GM18508 (cell line): ENCODE measurements at regions not wholly inside any gene's neighbourhood (a gene's known extent, or its start where the extent isn't known, plus 50 kb on each side); places are given as distances from the start of the nearest gene placed in this dataset.

Source experiments
- ATAC-seq: cut with Tn5 transposase; IDR thresholded peaks from one replicate; pipeline ENCODE4 v1.9.1; 2021; ENCODE audit warnings: moderate number of reproducible peaks; ENCODE audit not compliant: insufficient read depth, unreplicated experiment

GRCh38 chr2:121955426-121955825 is 200.0 kb downstream of the TSN start:
- no peak for ATAC-seq

GRCh38 chr2:121955872-121956271 is 200.4 kb downstream of the TSN start:
- ATAC-seq, result no peak

DNA sequence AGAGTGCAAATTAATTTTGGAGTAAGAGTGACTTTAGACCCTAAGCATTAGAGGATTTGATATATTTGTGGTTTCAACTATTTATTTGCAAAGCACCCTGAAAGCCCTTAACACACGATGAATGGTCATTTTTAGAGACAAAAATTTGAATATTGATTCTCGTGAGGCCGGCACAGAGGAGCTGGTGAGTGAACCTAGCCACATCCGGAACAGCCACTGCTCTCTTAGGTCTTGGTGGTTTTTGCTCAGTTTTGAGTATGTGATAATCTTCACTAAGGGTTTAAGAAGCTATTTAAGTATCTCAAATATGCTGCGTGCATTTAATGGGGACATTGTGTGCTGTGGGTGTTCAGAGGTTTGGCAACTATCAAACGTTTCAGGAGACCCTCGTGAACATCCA is 204.8 kb downstream of the TSN start:
- ATAC-seq, result peak; percentile 81

GRCh38 chr2:121961761-121962160 is 206.3 kb downstream of the TSN start:
- ATAC-seq, result no peak

DNA sequence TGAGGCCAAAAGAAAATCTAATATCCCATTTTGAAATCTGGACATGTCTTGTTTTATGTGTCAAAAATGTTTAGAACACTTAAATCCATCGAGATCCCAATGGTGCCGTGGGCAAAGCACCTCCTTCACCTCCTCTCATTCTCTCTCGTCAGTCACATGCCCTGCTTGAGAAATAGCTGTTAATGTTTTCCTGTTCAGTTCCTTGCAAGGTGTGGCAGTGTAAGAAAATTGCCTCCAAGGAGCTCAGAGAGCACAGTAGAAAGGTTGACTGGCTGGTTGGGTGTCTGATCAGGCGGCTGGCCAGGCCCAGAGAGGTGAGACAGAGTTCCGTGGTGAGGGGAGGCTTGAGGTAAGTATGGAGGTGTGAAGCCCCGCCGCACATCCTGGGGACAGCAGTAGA is 210.2 kb downstream of the TSN start:
- no peak for ATAC-seq

DNA sequence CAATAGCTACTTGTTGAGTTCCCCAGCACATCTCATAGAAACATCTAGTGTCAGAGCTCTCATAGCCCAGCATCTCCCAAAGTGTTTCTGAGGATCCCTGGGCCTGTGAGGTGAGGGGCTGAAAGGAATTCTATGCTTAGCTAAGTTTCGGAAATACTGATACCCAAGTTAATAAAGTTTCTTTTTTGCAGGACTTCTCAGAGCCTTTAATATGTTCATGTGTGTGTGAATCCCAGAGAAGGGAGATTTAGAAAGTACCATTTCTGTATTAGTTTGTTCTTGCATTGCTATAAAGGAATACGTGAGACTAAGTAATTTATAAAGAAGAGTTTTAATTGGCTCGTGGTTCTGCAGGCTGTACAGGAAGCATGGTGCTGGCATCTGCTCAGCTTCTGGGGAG is 211.2 kb downstream of the TSN start:
- no peak for ATAC-seq

DNA sequence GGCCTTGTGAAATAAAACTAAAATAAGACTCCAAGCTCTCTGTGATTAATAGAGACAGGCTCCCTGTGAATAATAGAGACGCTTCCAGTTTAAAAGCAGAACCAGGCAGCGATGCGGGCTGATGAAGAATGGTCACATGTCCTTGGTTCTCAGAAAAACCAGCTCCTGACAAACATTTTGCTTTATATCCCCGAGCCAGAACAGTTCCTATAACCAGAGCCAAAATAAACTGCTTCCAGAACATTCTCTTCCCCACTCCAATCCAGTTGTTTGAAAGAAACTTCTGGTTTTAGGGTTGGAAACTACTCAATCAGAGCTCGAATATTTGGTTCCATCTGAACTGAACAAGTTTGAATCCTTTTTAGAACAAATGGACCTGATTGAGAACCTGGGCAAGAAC is 213.7 kb downstream of the TSN start:
- no peak for ATAC-seq

DNA sequence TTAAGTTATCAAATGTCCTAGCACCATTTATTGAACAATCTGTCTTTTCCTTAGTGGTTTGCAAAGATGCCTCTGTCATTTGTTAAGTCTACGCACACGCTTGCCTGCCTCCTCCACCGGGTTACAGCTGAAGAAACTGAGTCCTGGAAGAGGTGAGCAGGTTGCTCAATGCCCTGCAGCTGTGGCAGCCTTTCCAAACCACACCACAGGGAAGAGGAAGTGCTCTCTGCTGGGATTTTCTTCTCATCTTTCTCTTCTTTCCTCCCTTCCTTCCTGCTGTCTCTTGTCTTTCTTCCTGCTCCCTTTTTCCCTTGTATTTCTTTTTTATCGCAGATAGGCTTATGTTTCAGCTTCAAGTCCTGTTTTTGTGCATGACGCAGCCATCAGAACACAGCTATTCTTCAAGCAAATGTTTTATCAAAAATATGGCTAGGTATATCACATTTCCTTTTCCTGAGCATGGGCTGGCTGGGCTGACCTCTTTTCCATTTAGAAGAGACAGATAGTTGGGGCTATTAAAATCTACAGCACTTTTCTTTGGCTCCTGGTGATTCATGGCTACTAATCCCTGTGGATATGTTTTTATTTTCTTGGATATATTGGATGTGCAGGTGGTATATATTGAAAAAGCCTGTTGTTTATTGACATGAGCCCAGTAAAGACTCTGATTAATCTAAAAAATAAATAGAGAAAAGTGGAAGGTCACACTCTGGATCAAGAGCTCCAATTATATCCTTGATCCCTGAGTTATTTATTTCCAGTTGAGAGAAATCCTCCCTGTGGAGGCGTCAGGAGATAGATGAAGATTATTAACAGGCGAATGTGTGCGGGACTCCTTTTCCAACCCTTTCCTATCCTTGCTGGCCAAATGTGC is 214.6 kb downstream of the TSN start:
- ATAC-seq, result no peak

GRCh38 chr2:121972203-121972602 is 216.8 kb downstream of the TSN start:
- ATAC-seq, result no peak

DNA sequence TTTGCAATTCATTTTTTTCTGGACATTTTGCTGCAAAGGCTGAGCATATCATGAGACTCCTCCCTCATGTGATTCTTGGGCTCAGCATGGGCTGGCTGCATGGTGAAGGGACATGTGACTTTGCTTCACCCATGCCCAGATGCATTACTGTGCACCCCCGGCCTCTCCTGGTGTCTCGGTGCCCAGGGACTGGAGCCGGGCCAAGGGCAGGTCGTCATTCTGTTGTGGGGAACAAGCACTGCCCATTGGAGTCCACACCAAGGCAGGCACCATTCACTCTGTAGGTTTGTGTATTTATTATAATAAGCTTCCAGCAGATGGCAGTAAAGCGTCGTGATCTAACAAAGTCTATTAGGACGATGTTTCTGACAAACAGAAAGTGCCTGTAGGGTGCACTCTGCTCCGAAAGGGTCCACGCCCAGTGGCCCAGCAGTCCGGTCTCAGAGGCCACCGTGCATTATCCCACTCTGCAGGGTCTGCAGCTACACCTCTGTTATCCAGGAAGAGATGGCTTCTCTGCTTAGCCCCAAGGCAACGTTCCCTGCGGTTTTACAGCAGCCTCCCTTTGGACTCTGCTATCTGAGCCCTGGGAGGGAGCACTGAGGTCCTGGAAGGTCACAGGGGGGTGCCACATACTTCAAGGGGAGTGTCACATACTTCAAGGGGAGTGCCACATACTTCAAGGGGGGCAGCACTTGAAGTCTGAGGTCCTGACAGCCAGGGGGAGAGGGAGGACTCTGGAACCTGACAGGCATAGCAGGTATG is 219.6 kb downstream of the TSN start:
- ATAC-seq, result peak; percentile 98

- no peak for ATAC-seq
Observed at GRCh38 chr2:121976926-121977325, 221.5 kb downstream of the TSN start.

DNA sequence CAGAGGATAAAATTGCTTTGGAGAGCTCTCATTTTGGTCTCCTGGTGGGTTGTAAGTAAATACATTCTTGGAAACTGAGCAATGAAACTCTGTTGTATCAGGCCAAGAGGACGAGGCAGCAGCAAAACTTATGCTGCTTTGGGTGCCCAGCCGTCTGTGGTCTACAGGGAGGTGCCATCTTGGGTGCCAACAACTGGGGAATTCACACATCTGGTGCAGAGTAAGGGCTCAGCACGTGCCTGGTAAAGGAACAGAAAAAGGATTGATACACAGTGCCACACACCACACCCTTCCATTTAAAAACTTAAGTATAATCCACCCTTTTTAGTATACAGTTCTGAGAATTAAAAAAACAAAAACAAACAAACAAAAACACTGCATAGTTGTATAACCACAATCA is 221.9 kb downstream of the TSN start:
- ATAC-seq, result no peak

DNA sequence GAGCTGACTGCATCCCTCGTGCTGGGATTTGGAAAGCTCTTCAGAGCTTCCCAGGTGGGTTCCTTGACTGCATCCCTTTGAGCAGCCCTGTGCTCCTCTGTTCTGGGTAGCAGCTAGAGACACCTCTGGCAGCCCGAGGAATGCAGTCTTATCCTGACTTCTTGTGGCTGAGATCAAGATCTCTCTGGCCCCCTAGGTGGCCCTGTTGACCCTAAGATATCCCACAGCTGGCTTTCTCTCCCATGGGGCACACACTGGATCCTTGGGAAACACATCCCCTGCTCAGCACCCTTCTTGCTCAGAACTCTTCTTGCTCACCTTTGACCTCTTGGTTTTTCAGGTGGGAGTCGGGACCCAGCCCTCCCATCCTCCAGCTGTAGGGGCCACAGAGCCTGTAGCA is 237.2 kb downstream of the TSN start:
- no peak for ATAC-seq

GRCh38 chr2:121993682-121994081 is 238.2 kb downstream of the TSN start:
- no peak for ATAC-seq

DNA sequence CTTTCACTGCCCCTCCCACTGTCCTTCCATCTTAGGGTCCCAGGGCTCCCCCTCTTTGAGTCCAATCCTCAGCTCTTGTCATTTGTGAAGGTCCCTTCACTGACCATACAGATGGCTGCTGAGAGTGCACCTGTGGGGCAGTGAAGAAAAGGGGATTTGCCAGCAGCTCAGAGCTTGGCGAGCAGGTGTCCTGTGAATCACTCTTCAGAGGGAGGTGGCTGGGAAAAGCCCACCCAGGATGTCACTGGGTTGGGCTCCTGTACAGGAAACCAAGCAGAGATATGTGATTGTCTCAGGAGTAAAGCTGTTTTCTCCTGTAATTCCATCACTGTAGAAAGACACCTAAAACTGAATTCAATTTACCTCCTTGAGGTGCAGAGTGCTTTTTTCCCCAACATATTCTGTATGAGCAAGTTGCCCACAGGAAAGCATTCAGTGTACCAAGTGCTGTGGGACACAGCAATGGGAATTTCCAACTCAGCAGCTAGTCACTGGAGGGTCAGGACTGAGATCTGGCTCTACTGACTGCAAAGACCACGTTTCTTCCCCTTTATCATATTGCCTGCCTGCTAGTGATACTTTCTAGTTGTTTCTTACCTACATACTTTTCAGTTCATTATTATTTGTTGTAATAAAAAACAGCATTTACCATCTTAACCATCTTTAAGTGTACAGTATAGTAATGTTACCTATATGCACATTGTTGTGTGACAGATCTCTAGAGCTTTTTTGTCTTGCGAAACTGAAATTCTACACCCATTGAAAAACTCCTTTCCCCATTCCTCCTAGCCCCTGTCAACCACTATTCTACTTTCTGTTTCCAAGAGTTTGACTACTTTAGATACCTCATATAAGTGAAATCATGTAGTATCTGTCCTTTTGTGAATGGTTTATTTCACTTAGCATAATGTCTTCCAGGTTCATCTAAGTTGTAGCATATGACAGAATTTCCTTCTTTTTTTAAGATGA is 239.1 kb downstream of the TSN start:
- no peak for ATAC-seq

DNA sequence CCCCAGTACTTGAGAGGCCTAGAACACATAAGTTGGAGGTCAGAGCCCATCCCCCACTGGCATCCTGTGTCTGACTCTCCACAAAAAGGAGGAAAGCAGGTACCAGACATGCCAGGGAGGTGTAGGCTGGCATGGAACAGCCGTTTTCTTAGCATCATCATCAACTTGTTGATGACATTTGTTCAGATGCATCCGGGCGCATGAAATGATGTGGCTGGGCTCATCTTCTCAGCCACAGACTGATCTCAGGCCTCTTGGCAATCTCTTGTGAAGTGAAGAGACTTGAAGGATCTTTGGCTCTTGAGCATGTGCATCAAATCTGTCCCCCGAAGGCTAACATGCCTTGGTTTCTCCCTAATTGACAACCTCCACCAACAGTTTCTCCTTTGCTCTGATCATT is 243.3 kb downstream of the TSN start:
- no peak for ATAC-seq

DNA sequence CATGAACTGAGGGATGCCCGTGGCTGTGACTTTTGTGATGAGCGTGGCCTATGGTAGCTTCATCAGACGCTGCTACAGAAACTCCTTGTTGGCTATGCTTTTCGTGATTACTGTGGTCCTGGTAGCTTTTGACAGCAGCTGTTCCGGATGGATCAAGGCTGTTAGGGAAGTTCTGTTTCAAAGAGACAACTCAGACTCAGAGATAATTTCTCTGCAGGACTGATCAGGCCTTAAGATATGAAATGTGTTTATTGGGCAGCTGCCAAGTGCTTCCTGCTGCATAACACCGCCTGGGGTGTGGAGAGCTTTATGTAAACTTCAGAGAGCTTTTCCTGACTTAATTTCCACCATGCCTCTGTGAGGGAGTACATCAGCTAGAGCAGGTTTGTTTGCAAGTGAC is 243.8 kb downstream of the TSN start:
- ATAC-seq, result no peak

DNA sequence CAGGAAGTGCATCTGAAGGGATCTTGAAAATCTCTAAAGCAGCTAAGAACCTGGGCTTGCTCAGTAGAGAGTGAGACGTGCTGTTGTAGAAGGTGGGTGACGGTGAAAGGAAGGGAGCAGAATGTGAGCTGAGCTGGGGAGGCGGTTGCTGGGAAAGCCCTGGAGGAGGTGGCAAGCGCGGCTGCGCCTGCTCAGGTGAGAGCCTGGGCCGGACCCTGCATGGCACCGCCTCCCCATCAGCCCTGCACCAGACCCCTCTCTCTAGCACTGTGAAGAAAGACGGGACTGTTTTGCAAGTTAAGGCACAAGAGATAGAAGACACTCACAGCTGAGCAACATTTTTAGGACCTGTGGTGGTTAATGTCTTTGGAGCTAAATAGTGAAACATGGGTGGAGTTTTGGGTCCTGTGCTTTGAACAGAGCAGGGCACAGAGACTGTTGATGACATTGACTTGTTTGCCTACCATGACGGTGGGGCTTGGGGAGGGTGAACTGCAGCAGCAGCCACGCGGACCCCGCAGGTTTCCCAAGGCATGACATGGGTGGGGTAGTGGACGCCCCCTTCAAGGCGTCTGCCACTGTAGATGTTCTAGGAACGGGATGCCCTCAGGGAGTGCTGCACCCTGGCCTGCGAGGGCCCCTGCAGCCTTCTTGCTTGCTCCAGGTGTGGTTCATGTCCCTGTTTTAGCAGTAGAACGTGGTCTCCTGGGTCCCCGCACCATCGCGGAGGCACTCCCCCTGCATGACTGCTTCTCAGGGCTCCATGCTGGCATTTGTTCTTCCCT is 245.3 kb downstream of the TSN start:
- ATAC-seq, result no peak

- ATAC-seq, result no peak
Observed at GRCh38 chr2:122001441-122001874, 246.0 kb downstream of the TSN start.
